Lower leg skin (tissue), 4 donors: ENCODE measurements at regions not wholly inside any gene's neighbourhood (a gene's known extent, or its start where the extent isn't known, plus 50 kb on each side); places are given as distances from the start of the nearest gene placed in this dataset.

ENCODE experiments used
- DNase-seq, 2 donors: peaks; one replicate each; pipeline ENCODE4 v3.0.0-alpha.2; 2019; ENCODE audit warnings: low spot score in 2 of 2
- H3K4me3 ChIP-seq: fragments of 200-600 bp; sonication (generic); 2 replicates; pipeline ENCODE4 v1.5.1; 2017; ENCODE audit warnings: mild to moderate bottlenecking, low read depth; ENCODE audit not compliant: poor library complexity, severe bottlenecking
- CTCF ChIP-seq, 3 donors: fragments of 450-650 bp; IDR thresholded peaks; one replicate each; pipeline ENCODE4 v1.5.1; 2016; ENCODE audit warnings: antibody characterized with exemption in 3 of 3, mild to moderate bottlenecking in 3 of 3, moderate library complexity in 2 of 3
- POLR2A ChIP-seq, 2 donors: fragments of 450-650 bp; IDR thresholded peaks; one replicate each; pipeline ENCODE4 v1.6.1; 2016 to 2017; ENCODE audit warnings: antibody characterized with exemption in 2 of 2, mild to moderate bottlenecking in 1 of 2, moderate library complexity in 1 of 2
- WGBS, 2 donors: methylation state at CpG; one replicate each; pipeline ENCODE4 v1.1.5; 2018; 5-methylcytosine and 5-hydroxymethylcytosine counted together
- intact Hi-C: fragments of 100-400 bp; cut with DNase I; formaldehyde crosslinking; loops from one replicate; pipeline ENCODE4 v1.15.0; 2023; ENCODE audit warnings: low total_unique reads

GRCh38 chr11:106275151-106275550, 197.7 kb downstream of the AASDHPPT start:
- no peak overlapping the region for H3K4me3 ChIP-seq
- DNase-seq = no peak
- WGBS, 2 donors = 79 to 92% methylated on average over 1 of the region's 1 CpG
- TF ChIP-seq POLR2A (IDR thresholded peaks at IDR 0.05) (no peak), CTCF (IDR thresholded peaks at IDR 0.05) (no peak)
- intact Hi-C loops = no loop called here

- no peak overlapping the region for H3K4me3 ChIP-seq
- no peak for DNase-seq
- no peak for TF ChIP-seq POLR2A (IDR thresholded peaks at IDR 0.05)
- no peak for TF ChIP-seq CTCF (IDR thresholded peaks at IDR 0.05)
- intact Hi-C loops = no loop called here
Measured at GRCh38 chr11:106276126-106276525, 198.7 kb downstream of the AASDHPPT start.

GRCh38 chr11:106276859-106277436, 199.5 kb downstream of the AASDHPPT start:
- no peak for TF ChIP-seq CTCF (IDR thresholded peaks at IDR 0.05)
- no peak for TF ChIP-seq POLR2A (IDR thresholded peaks at IDR 0.05)
- WGBS, 2 donors = 56 to 67% methylated on average over 2 of the region's 2 CpGs
- DNase-seq = no peak
- intact Hi-C loops = no loop called here
- H3K4me3 ChIP-seq = no peak overlapping the region

GRCh38 chr11:106277484-106277883, 200.0 kb downstream of the AASDHPPT start:
- no peak for DNase-seq
- no peak overlapping the region for H3K4me3 ChIP-seq
- intact Hi-C loops = no loop called here
- TF ChIP-seq POLR2A (IDR thresholded peaks at IDR 0.05) (no peak), CTCF (IDR thresholded peaks at IDR 0.05) (no peak)

GRCh38 chr11:106278391-106278790, 200.9 kb downstream of the AASDHPPT start:
- intact Hi-C loops = no loop called here
- DNase-seq = no peak
- no peak overlapping the region for H3K4me3 ChIP-seq
- TF ChIP-seq POLR2A (IDR thresholded peaks at IDR 0.05) (no peak), CTCF (IDR thresholded peaks at IDR 0.05) (no peak)

GRCh38 chr11:106280036-106280435, 202.6 kb downstream of the AASDHPPT start:
- intact Hi-C loops = no loop called here
- no peak for DNase-seq
- no peak for TF ChIP-seq CTCF (IDR thresholded peaks at IDR 0.05)
- no peak for TF ChIP-seq POLR2A (IDR thresholded peaks at IDR 0.05)
- H3K4me3 ChIP-seq = no peak overlapping the region
- whole genome bisulfite sequencing, 2 donors = 38 to 44% methylated on average over 1 of the region's 1 CpG
